ENCODE measurements at regions not wholly inside any gene's neighbourhood (a gene's known extent, or its start where the extent isn't known, plus 50 kb on each side); places are given as distances from the start of the nearest gene placed in this dataset.

- peak; percentile 34 for DNase-seq (ENCODE audit: low read depth, low spot score)
- TF ChIP-seq CTCF (IDR thresholded peaks at IDR 0.05; ENCODE audit: insufficient read depth, low read length, missing control alignments): no peak
- ChIA-PET CTCF (interaction anchor here (0.9 kb wide), 1 partner anchor 9 kb away, joined by 3 read pairs; no protein-coding TSS in a partner anchor), POLR2A (interaction anchor here (0.6 to 0.7 kb wide), 2 partner anchors 273 to 276 kb away, joined by 3 to 4 read pairs; no protein-coding TSS in a partner anchor)
- peak overlapping the region; percentile 39 for H3K4me3 ChIP-seq (ENCODE audit: low read depth, low read length)
Observed at GRCh38 chr15:62464705-62465104, 299.6 kb upstream of the C2CD4B start.

GRCh38 chr15:62465173-62465572, 300.1 kb upstream of the C2CD4B start:
- H3K4me3 ChIP-seq (ENCODE audit: low read depth, low read length): peak overlapping the region; percentile 39
- POLR2A ChIA-PET: interaction anchor here (0.7 kb wide), 1 partner anchor 273 kb away, joined by 4 read pairs; no protein-coding TSS in a partner anchor
- CTCF ChIA-PET: interaction anchor here (1.0 to 1.1 kb wide), 3 partner anchors 11 to 160 kb away, joined by 3 read pairs; no protein-coding TSS in a partner anchor
- no peak for TF ChIP-seq CTCF (IDR thresholded peaks at IDR 0.05; ENCODE audit: insufficient read depth, low read length, missing control alignments)
- DNase-seq (ENCODE audit: low read depth, low spot score): no peak

- ChIA-PET POLR2A (interaction anchor here (0.6 to 1.5 kb wide), 6 partner anchors 13 to 688 kb away, joined by 3 to 5 read pairs (median 3); partner anchors contain the start of gene RPS27L), CTCF (interaction anchor here (1.0 to 4.2 kb wide), 5 partner anchors 15 to 272 kb away, joined by 3 to 25 read pairs (median 4); no protein-coding TSS in a partner anchor)
- no peak for TF ChIP-seq CTCF (IDR thresholded peaks at IDR 0.05; ENCODE audit: insufficient read depth, low read length, missing control alignments)
- DNase-seq (ENCODE audit: low read depth, low spot score): peak; percentile 40
- H3K4me3 ChIP-seq (ENCODE audit: low read depth, low read length): no peak overlapping the region
Observed at GRCh38 chr15:62469478-62469873, 304.4 kb upstream of the C2CD4B start.

- DNase-seq (ENCODE audit: low read depth, low spot score): peak; percentile 64
- H3K4me3 ChIP-seq (ENCODE audit: low read depth, low read length): no peak overlapping the region
- POLR2A ChIA-PET: interaction anchor here (0.6 to 1.5 kb wide), 6 partner anchors 14 to 687 kb away, joined by 3 to 5 read pairs (median 3); partner anchors contain the start of gene RPS27L
- TF ChIP-seq CTCF (IDR thresholded peaks at IDR 0.05; ENCODE audit: insufficient read depth, low read length, missing control alignments): no peak
- CTCF ChIA-PET: interaction anchor here (0.6 to 4.2 kb wide), 7 partner anchors 15 to 272 kb away, joined by 3 to 25 read pairs (median 3); no protein-coding TSS in a partner anchor
Observed at GRCh38 chr15:62469874-62470688, 305.0 kb upstream of the C2CD4B start.

- DNase-seq (ENCODE audit: low read depth, low spot score): no peak
- TF ChIP-seq CTCF (IDR thresholded peaks at IDR 0.05; ENCODE audit: insufficient read depth, low read length, missing control alignments): no peak
- ChIA-PET POLR2A (no interaction called here), CTCF (no interaction called here)
- H3K4me3 ChIP-seq (ENCODE audit: low read depth, low read length): no peak overlapping the region
Observed at GRCh38 chr15:62472616-62473299, 307.7 kb upstream of the C2CD4B start.
